Esophagus mucosa (tissue), 1 donor: ENCODE measurements at regions not wholly inside any gene's neighbourhood (a gene's known extent, or its start where the extent isn't known, plus 50 kb on each side); places are given as distances from the start of the nearest gene placed in this dataset.

Source experiments
- ATAC-seq: fragments of 200-7000 bp; cut with Tn5 transposase; one replicate; pipeline ENCODE4 v1.9.1; 2020
- donor health status: DM: yes; HTN: yes; CAD: no.

DNA sequence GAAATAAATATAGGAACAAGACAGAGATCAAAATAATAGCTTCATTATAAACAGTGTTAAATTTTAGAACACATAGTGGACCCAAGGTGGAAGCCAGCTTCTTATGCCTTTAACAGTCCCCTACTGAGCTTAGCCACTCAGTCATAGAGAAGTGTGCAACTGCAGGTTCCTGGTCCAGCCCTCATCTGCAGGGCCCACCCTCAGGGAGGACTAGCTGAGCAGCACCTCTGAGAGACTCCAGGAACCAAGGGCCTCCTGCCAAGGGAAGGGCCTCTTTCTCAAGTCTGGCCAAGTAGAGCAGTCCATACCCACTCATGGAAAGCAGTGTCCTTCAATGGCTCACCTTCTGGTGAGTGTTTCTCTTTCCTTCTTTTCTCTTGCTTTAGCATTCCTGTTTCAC is 173.7 kb upstream of the PRPS1L1 start:
- no peak for ATAC-seq

- no peak for ATAC-seq
Measured at GRCh38 chr7:18202315-18203045, 174.8 kb upstream of the PRPS1L1 start.

DNA sequence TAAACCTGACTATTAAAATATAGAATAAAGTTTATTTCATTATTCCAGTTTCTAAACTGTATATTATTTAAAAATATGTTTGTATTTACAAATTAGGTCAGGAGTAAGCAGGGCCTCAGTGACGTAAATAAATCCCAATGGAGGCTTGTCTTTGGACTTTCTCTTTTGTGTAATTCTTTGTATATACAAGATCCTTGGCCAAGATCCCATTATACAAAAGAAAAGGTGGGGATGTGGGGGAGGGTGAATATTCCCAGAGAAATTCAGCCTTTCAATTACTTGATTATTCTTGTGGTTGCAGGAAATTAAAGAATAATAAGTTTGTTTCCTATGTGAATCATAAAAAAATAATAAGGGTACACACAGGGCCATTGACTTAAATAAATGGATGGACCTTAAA is 178.7 kb upstream of the PRPS1L1 start:
- no peak for ATAC-seq

DNA sequence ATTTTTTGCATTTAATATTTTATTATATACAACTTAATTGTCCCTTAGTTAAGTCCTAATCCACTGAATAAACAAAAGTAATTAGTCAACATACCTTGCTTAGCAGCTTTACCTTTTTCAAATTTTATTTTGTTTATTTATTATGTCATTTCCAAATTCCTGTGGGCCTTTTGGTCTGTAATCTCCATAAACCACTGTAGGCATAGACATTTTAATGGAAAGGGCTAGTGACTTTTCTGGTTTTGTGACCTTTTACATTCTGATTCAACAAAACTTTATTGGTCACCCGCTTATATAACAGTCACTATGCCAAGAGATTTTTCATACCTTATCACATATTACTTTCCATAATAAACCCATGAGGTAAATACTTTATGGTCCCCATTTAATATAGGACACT is 181.3 kb upstream of the PRPS1L1 start:
- ATAC-seq, result no peak

DNA sequence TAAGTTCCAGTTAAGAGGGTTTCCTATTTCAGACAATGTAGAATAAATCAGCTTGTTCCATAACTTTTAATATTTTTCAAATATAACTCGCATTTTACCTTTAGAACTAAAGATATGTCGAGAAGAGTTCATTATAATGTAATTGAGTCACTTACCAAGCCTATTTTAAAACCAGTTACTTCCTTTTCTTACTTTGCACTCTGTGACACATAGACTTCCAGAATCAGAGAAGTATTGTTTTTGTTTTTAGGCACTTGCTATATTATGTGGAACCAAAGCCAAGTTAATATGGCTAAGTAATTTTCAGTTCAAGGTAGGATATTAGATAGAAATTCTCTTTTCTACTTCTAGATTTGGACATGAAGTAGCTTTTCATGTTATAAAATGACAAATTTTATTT is 182.7 kb upstream of the PRPS1L1 start:
- no peak for ATAC-seq

DNA sequence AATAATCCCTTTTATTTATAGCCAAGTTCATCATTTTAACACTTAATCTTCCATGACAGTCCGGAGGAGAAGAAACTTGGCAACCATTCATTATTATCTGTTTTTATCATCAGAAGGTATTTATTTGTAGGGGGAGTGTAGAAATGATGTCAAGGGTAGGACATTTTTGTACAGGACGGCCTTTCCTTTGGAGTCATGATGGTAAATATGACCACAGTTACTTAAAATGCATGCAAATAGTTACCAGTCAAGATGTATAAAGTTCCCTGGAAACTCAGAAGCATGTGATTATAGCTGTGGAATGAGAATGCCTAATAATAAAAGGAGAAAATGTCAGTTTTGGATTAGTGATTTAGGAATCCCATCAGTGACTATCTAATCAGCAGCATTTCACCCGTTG is 183.1 kb upstream of the PRPS1L1 start:
- ATAC-seq, result no peak

- no peak for ATAC-seq
Measured at GRCh38 chr7:18212308-18212707, 184.7 kb upstream of the PRPS1L1 start.

DNA sequence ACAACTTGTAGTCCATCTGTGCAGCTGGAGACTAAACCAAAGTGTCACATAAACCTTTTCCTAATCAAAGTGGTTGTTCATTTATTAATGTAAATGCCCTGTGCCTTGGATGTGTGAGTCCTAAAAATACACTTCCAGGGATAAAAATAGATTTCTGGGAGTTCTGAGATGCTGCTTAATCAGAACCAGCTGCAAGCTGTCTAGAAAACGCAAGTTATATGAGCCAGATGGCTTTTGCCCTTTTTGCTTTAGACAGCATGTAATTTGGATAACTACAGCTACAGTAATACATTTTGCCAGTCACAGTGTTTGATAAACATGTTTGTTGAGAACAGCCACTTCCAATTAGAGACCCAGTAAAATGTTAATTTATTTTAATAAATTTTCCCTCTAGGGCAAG is 185.1 kb upstream of the PRPS1L1 start:
- ATAC-seq, result no peak

DNA sequence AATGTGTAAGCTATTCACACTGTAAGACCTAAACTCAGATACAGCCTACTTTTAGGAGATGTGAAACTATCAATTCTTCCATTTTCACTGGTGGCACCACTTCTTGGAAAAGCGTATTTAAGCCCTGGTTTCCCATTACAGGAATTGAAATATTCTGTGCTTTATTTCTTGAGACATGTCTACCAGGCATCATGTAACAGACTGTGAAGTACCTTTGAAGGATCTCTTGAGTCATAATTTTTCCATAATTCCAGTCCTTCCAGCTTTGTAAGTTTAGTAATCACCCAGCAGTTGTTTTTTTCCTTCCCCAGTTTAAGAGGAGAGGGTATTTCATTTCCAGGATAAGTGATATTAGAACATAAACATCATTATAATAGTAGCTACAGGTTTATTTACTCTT is 186.0 kb upstream of the PRPS1L1 start:
- ATAC-seq, result no peak

GRCh38 chr7:18216270-18216669 is 188.6 kb upstream of the PRPS1L1 start:
- no peak for ATAC-seq

DNA sequence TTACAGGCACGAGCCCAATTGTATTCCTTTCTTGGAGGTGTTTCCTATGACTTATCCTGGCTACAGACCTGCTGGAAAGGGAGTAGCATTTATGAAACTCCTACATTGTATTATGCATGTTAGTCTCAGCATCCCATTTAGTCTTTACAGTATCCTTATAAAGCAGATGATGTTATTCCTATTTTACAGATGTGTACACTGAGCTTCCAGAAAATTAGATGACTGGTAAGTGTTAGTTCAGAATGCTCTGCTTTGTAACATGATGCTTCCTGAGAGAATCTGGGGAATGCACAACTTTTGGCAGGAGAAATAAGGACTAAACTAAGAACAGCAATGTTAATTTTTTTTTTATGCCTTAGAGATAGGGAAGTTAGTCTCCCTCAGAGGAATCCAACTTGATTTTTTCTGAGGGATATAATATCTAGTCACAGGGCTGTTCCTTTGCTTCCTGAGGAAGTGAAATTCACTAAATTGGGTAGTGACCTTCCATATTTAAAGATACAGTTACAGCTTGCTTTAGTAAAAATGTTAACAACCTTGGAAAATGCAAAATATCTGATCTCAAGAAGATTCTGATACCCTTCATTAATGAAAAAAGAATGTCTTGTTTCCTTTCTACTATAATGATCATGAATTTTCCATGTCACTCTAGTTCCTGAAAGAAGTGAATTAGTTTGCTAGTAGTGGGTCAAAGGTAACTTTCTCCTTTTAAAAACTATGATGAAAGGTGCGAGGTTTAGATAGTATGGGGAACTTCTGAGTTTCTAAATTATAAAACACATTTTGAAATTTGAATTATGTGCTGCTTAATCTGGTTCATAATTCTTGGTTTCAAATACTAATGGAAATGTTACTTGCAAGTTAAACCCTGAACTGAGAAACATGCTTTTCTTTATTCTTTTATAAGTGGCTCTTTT is 194.0 kb upstream of the PRPS1L1 start:
- ATAC-seq, result no peak

DNA sequence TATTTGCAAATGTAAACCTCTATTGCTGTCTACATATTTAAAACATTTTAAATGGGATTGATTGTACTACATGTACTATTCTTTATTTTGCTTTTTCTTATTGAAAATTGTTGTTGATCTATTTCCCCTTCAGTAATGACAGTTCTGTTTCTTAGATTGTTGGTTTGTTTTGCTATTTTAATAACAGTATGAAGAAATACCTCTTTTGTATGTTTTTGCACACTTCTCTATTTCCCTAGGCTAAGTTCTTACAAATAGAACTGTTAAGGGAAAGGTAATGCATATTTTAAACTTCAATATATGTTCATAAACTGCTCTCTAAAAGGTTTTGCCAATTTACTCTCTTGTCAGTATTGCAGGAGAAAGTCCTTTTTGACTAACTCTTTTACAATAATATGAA is 195.0 kb upstream of the PRPS1L1 start:
- ATAC-seq, result no peak

- ATAC-seq, result no peak
Measured at GRCh38 chr7:18224138-18224537, 196.5 kb upstream of the PRPS1L1 start.

- ATAC-seq, result no peak
Measured at GRCh38 chr7:18225067-18225466, 197.4 kb upstream of the PRPS1L1 start.

- no peak for ATAC-seq
Measured at GRCh38 chr7:18226598-18226997, 199.0 kb upstream of the PRPS1L1 start.

DNA sequence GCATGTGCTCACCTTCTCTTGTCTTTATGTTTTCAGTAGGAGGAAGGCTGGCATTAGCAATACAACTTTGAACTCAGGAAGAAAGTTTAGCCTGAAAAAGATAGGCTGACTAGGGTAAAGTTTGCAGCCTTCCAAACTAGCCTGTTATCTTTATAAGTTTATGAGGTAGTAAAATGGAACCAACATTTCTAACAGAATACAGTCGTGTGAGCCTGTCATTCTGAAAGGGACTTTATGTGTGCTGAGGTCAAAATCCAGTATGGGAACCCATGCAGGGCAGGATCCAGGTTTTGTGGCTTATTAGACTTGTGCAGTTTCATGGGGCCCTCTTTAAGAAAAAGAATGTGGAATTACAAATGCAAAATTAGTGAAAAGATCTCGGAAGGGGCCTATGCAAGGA is 201.0 kb upstream of the PRPS1L1 start:
- ATAC-seq, result no peak

- ATAC-seq, result no peak
Measured at GRCh38 chr7:18230271-18230670, 202.6 kb upstream of the PRPS1L1 start.

- no peak for ATAC-seq
Measured at GRCh38 chr7:18231854-18232253, 204.2 kb upstream of the PRPS1L1 start.

GRCh38 chr7:18234519-18234918 is 206.9 kb upstream of the PRPS1L1 start:
- no peak for ATAC-seq

DNA sequence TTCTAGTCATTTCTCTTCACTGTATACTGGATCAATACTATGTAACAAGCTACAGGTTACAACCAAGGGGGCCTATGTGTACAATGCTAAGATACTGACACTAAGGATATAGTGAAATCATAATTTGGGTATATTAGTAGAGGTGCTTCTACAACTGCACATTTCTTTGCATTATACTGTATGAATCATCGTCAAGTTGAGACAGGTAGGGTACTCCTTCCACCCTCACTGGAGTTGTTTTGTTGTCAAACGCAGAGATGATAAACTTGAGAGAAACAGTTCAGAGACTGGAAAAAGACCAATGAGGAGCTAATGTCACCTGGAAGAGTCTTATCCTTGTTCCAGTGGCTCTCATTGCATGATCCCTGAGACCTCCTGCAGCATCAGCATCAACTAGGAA is 208.2 kb upstream of the PRPS1L1 start:
- ATAC-seq, result peak; percentile 41

DNA sequence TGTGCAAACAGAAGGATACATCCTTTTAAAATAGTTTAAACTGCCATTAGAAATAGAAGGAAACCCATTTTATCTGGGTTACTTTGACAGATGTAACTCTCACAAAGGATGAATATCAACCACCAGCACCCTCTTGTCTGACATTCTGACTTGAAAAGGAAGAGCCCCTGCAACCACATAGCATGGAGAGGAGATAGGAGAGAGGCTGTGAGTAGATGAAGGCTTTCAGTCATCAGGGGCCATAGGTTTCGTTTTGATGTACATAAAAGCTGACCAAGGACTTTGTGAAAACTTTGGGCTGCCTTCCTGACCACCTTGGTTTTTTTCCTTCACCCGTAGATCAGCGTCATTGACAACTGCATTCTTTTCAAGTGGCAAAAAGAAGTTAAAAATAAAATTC is 211.6 kb upstream of the PRPS1L1 start:
- ATAC-seq, result no peak

GRCh38 chr7:18241543-18242231 is 214.0 kb upstream of the PRPS1L1 start:
- ATAC-seq, result no peak

- no peak for ATAC-seq
Measured at GRCh38 chr7:18243731-18244130, 216.1 kb upstream of the PRPS1L1 start.

DNA sequence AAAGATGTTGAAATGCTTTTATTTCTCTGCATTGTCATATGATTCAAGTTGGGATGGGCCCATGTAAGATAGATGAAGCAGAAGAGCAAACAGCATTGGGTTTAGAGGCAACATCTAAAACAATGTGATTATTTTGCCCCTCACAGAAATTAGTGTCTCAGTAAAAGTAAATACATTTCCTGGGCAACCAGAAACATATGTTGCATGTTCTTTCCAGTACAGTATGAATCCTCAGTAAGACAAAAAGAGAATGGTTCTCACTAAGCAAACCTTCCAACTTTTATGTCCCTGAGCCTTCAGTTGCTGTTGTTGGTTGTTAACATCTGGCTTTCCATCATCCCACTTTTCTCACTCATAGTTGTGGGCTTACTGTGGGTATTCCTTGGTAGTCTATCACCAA is 222.5 kb upstream of the PRPS1L1 start:
- ATAC-seq, result no peak
